ENCODE measurements at regions not wholly inside any gene's neighbourhood (a gene's known extent, or its start where the extent isn't known, plus 50 kb on each side); places are given as distances from the start of the nearest gene placed in this dataset.

DNA sequence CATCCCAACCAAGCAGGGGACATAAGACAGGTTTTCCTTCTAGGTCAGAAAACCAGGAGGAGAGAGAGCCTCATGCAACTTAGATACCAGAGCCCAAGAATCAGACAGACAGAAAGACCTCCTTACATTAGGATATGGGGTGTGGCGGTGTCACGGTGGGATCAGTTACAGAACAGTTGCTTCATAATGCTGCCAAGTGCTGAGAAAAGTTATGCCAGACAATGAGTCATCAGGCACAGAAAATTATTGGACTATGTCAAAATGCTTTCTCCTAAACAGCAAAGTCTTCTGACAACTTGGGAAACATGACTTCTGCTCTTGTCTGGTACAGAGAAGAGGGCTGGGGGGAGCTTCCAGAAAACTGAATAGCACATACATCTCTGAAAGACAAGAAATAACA is 1120.2 kb upstream of the TMPRSS15 start:
- Histone ChIP-seq H3K27ac (no peak overlapping the region), H3K4me1 (no peaks in the 10 kb centered on the region), H3K27me3 (no peaks in the 10 kb centered on the region), H3K9me3 (no peaks in the 10 kb centered on the region), H3K4me3 (no peak overlapping the region), H3K36me3 (no peaks in the 10 kb centered on the region)
- 11 to 45% methylated on average over 1 to 2 of the region's 2 CpGs for WGBS, 2 donors (ENCODE audit: low coverage in 1 of 2)
- ATAC-seq, result no peak
- TF ChIP-seq POLR2A (IDR thresholded peaks at IDR 0.05) (no peak), POLR2AphosphoS5 (IDR thresholded peaks at IDR 0.05) (no peak), EP300 (IDR thresholded peaks at IDR 0.05) (no peak)
- TF ChIP-seq, protein P1, sequence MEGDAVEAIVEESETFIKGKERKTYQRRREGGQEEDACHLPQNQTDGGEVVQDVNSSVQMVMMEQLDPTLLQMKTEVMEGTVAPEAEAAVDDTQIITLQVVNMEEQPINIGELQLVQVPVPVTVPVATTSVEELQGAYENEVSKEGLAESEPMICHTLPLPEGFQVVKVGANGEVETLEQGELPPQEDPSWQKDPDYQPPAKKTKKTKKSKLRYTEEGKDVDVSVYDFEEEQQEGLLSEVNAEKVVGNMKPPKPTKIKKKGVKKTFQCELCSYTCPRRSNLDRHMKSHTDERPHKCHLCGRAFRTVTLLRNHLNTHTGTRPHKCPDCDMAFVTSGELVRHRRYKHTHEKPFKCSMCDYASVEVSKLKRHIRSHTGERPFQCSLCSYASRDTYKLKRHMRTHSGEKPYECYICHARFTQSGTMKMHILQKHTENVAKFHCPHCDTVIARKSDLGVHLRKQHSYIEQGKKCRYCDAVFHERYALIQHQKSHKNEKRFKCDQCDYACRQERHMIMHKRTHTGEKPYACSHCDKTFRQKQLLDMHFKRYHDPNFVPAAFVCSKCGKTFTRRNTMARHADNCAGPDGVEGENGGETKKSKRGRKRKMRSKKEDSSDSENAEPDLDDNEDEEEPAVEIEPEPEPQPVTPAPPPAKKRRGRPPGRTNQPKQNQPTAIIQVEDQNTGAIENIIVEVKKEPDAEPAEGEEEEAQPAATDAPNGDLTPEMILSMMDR (IDR thresholded peaks at IDR 0.05), result no peak

DNA sequence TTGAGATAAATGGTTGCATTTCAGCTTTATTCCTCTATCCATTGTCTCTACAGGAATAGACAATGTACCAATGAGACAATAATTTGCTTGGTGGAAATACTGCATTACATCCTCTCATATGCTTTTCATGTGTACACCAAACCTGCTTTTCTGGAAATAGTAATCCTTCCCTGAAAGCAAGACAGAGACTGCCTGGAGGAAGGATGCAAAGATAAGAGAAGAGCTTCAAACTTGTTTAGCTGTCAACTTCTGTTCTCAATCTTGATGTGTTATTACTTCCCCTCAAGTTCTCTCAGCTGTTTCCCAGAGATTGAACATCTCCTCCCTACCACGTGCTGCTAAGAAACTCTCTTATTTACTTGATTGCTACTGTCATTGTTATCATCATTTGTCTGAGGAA is 1125.4 kb upstream of the TMPRSS15 start:
- no peak overlapping the region for H3K4me3 ChIP-seq
- no peaks in the 10 kb centered on the region for H3K4me1 ChIP-seq
- ATAC-seq, result no peak
- H3K9me3 ChIP-seq, result no peaks in the 10 kb centered on the region
- H3K36me3 ChIP-seq, result no peaks in the 10 kb centered on the region
- H3K27ac ChIP-seq, result no peak overlapping the region
- TF ChIP-seq, protein P1 (IDR thresholded peaks at IDR 0.05), result no peak
- TF ChIP-seq POLR2A (IDR thresholded peaks at IDR 0.05), result no peak
- TF ChIP-seq EP300 (IDR thresholded peaks at IDR 0.05), result no peak
- TF ChIP-seq POLR2AphosphoS5 (IDR thresholded peaks at IDR 0.05), result no peak
- 56 to 80% methylated on average over 1 of the region's 1 CpG for WGBS, 2 donors (ENCODE audit: low coverage in 1 of 2)
- no peaks in the 10 kb centered on the region for H3K27me3 ChIP-seq

DNA sequence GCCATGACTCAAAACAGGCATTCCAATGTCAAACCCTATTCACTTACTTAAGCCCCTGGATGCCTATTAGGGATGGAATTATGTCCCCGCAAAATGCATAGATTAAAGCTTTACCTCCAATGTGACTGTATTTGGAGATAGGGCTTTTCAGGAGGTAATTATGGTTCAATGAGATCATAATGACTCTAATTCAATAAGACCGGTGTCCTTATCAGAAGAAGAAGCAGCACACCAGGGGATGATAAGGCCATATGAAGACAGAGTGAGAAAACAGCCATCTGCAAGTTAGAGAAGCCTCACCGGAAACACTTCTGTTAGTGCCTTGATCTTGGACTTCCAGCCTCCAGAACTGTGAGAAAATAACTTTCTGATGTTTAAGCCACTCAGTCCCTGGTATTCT is 1131.8 kb upstream of the TMPRSS15 start:
- 92 to 100% methylated on average over 1 to 3 of the region's 3 CpGs for WGBS, 2 donors (ENCODE audit: low coverage in 1 of 2)
- H3K27me3 ChIP-seq, result no peaks in the 10 kb centered on the region
- no peaks in the 10 kb centered on the region for H3K36me3 ChIP-seq
- no peak for TF ChIP-seq POLR2A (IDR thresholded peaks at IDR 0.05)
- TF ChIP-seq, protein P1 (IDR thresholded peaks at IDR 0.05), result no peak
- TF ChIP-seq POLR2AphosphoS5 (IDR thresholded peaks at IDR 0.05), result no peak
- TF ChIP-seq EP300 (IDR thresholded peaks at IDR 0.05), result no peak
- no peak overlapping the region for H3K27ac ChIP-seq
- H3K4me1 ChIP-seq, result no peaks in the 10 kb centered on the region
- no peak for ATAC-seq
- no peaks in the 10 kb centered on the region for H3K9me3 ChIP-seq
- no peak overlapping the region for H3K4me3 ChIP-seq

DNA sequence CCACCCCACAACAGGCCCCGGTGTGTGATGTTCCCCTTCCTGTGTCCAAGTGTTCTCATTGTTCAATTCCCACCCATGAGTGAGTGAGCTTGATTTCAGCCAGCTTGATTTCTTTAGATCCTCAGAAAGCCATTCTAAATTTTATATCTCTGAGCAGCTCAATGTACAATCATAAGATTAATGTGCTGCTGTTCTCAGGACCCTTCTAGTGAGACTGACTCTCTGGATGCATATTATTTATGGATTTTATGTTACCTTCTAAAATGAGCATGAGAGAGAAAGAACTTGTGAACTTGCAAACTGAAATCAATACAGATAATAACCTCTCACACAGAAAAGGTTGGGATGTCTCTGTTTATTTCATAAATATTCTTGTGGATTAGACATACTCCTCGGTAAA is 1133.5 kb upstream of the TMPRSS15 start:
- no peaks in the 10 kb centered on the region for H3K36me3 ChIP-seq
- no peaks in the 10 kb centered on the region for H3K4me1 ChIP-seq
- no peak for TF ChIP-seq POLR2AphosphoS5 (IDR thresholded peaks at IDR 0.05)
- no peak for TF ChIP-seq POLR2A (IDR thresholded peaks at IDR 0.05)
- TF ChIP-seq EP300 (IDR thresholded peaks at IDR 0.05), result no peak
- TF ChIP-seq, protein P1 (IDR thresholded peaks at IDR 0.05), result no peak
- H3K27ac ChIP-seq, result no peak overlapping the region
- 50 to 89% methylated on average over 1 to 2 of the region's 2 CpGs for WGBS, 2 donors (ENCODE audit: low coverage in 1 of 2)
- no peaks in the 10 kb centered on the region for H3K9me3 ChIP-seq
- ATAC-seq, result no peak
- no peaks in the 10 kb centered on the region for H3K27me3 ChIP-seq
- no peak overlapping the region for H3K4me3 ChIP-seq

DNA sequence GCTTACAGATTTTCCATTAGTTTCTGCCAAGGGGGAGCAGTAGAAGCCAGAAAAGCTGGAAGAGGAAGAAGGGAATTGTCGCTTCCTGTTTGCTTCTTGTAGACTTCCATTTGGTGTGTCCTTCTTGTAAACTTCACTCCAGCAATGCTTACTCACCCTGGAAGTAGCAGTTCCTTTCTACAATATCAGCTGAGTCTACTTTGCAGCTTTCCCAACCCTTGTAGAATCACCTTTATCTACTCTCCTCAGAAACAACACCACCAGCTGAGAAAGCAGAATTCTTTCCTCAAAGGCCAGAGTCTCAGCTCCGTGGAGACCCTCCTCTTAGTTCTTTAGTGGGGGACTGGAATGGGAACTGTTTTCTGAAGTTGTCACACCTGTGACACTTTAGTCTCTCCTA is 1136.7 kb upstream of the TMPRSS15 start:
- H3K27ac ChIP-seq, result no peak overlapping the region
- no peak for ATAC-seq
- no peak overlapping the region for H3K4me3 ChIP-seq
- H3K4me1 ChIP-seq, result no peaks in the 10 kb centered on the region
- H3K9me3 ChIP-seq, result no peaks in the 10 kb centered on the region
- H3K27me3 ChIP-seq, result no peaks in the 10 kb centered on the region
- TF ChIP-seq POLR2A (IDR thresholded peaks at IDR 0.05) (no peak), EP300 (IDR thresholded peaks at IDR 0.05) (no peak)
- TF ChIP-seq, protein P1 (IDR thresholded peaks at IDR 0.05), result no peak
- 59 to 74% methylated on average over 2 of the region's 2 CpGs for WGBS, 2 donors (ENCODE audit: low coverage in 1 of 2)
- no peaks in the 10 kb centered on the region for H3K36me3 ChIP-seq

Measured in gastroesophageal sphincter (tissue), 4 donors.